NCI-H524 treated with DMSO at 0.1 percent for 48 hours (cell line): ENCODE measurements at regions not wholly inside any gene's neighbourhood (a gene's known extent, or its start where the extent isn't known, plus 50 kb on each side); places are given as distances from the start of the nearest gene placed in this dataset.

ENCODE experiments used
- DNase-seq: peaks from one replicate; lab custom pipeline; 2025; lab: John Stamatoyannopoulos, UW

GRCh38 chr3:148389916-148390315, 307.8 kb upstream of the AGTR1 start:
- DNase-seq, result no peak

GRCh38 chr3:148395821-148396220, 301.9 kb upstream of the AGTR1 start:
- DNase-seq, result no peak

- DNase-seq, result no peak
Measured at GRCh38 chr3:148400754-148401153, 296.9 kb upstream of the AGTR1 start.

GRCh38 chr3:148408667-148409066, 289.0 kb upstream of the AGTR1 start:
- DNase-seq, result no peak

- no peak for DNase-seq
Measured at GRCh38 chr3:148420242-148420641, 277.5 kb upstream of the AGTR1 start.

- DNase-seq, result no peak
Measured at GRCh38 chr3:148428862-148429605, 268.7 kb upstream of the AGTR1 start.

GRCh38 chr3:148433665-148434064, 264.0 kb upstream of the AGTR1 start:
- no peak for DNase-seq

- no peak for DNase-seq
Measured at GRCh38 chr3:148435534-148435933, 262.2 kb upstream of the AGTR1 start.

GRCh38 chr3:148439254-148439822, 258.4 kb upstream of the AGTR1 start:
- DNase-seq, result no peak

GRCh38 chr3:148441191-148441590, 256.5 kb upstream of the AGTR1 start:
- DNase-seq, result no peak

GRCh38 chr3:148450819-148451218, 246.9 kb upstream of the AGTR1 start:
- DNase-seq, result no peak

GRCh38 chr3:148451969-148452368, 245.7 kb upstream of the AGTR1 start:
- DNase-seq, result no peak

GRCh38 chr3:148453781-148454191, 243.9 kb upstream of the AGTR1 start:
- DNase-seq, result no peak

GRCh38 chr3:148455098-148455497, 242.6 kb upstream of the AGTR1 start:
- no peak for DNase-seq

- no peak for DNase-seq
Measured at GRCh38 chr3:148457886-148458285, 239.8 kb upstream of the AGTR1 start.

GRCh38 chr3:148459931-148460513, 237.7 kb upstream of the AGTR1 start:
- no peak for DNase-seq

GRCh38 chr3:148460686-148461085, 237.0 kb upstream of the AGTR1 start:
- no peak for DNase-seq

- no peak for DNase-seq
Measured at GRCh38 chr3:148464246-148464645, 233.5 kb upstream of the AGTR1 start.

GRCh38 chr3:148466143-148466542, 231.6 kb upstream of the AGTR1 start:
- no peak for DNase-seq

- DNase-seq, result no peak
Measured at GRCh38 chr3:148466980-148467740, 230.5 kb upstream of the AGTR1 start.

GRCh38 chr3:148477375-148477774, 220.3 kb upstream of the AGTR1 start:
- no peak for DNase-seq

- DNase-seq, result no peak
Measured at GRCh38 chr3:148493631-148494030, 204.1 kb upstream of the AGTR1 start.

- no peak for DNase-seq
Measured at GRCh38 chr3:148494451-148494850, 203.3 kb upstream of the AGTR1 start.
